GM18517 (cell line): ENCODE measurements at regions not wholly inside any gene's neighbourhood (a gene's known extent, or its start where the extent isn't known, plus 50 kb on each side); places are given as distances from the start of the nearest gene placed in this dataset.

ENCODE experiments used
- ATAC-seq: cut with Tn5 transposase; IDR thresholded peaks from one replicate; pipeline ENCODE4 v1.9.1; 2021; ENCODE audit warnings: mild to moderate bottlenecking, moderate library complexity; ENCODE audit not compliant: unreplicated experiment

GRCh38 chr13:84528408-84529070, 646.3 kb upstream of the SLITRK1 start:
- ATAC-seq = no peak

- no peak for ATAC-seq
Measured at GRCh38 chr13:84525865-84526264, 643.6 kb upstream of the SLITRK1 start.

GRCh38 chr13:84524586-84524985, 642.3 kb upstream of the SLITRK1 start:
- ATAC-seq = no peak

GRCh38 chr13:84500016-84500415, 617.7 kb upstream of the SLITRK1 start:
- ATAC-seq = no peak

DNA sequence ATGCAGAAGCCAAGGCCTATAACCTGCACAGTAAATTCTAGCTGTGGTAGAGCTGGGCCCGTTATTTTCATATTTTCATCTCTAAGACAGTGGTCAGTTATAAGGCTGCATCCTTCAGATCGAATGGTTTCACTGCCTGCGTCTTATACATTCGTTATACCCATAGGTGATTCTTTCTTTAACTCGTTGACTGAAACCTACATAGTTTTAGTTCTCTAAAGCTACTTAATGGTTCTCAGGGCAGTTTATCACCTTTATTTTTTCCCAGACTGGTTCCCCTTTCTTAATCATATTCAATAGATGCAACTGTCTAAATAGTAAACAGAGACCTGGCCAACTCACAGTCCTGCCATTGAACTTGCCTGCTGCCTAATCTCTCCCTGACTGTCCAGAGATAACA, 615.3 kb upstream of the SLITRK1 start:
- ATAC-seq = no peak

GRCh38 chr13:84491952-84492351, 609.7 kb upstream of the SLITRK1 start:
- no peak for ATAC-seq

- ATAC-seq = no peak
Measured at GRCh38 chr13:84487752-84488151, 605.5 kb upstream of the SLITRK1 start.

- no peak for ATAC-seq
Measured at GRCh38 chr13:84481958-84482357, 599.7 kb upstream of the SLITRK1 start.

DNA sequence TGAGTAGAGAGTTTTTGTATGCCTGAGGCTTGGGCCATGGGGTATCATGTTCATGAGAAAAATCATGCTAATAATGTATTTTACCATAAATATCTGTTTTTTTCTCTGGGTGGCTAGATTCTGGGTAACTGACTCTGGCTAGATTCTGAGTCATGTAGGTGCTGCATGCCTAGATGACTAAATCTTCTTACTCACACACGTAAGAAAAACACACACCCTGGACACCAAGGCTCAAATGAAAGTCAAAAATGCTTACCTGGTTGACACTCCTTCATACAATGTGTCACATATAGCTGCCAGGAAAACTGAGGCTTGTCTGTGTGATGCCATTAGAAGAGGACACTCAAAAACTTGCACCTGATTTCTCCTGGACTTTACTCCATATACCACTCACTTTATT, 597.4 kb upstream of the SLITRK1 start:
- no peak for ATAC-seq

DNA sequence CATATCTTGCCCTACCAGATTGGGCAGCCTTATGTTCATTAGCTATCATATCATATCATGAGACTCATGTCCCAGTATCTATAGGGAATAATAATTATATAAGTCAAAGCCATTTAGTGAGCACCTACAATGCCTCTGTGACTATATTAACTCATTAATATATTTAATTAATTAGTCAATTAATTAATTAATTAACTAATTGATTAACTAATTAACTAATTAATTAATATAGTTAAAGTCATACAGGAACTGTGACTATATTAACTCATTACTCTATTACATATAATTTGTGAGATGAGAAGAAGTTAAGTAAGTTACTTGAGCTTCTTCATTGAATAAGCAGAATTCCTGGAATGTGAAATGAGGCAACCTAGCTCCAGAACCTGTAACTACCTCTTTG, 588.3 kb upstream of the SLITRK1 start:
- no peak for ATAC-seq

DNA sequence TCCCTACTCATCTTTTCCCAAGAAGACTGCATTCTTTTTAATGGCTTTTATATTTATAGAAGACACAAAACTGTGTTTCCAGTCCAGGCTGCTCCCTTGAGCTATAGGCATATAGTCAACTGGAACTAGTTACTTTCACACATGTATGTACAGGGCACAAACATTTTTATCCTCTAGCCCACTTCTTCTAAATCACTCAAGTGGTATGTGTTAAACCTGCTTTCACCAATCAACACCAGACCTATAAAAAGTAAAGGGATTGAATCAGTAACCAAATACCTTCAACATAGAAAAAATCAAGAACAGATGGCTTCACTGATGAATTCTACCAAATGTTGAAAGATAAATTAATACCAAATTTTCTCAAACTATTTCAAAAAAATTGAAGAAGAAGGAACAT, 584.2 kb upstream of the SLITRK1 start:
- ATAC-seq = no peak

- no peak for ATAC-seq
Measured at GRCh38 chr13:84460989-84461388, 578.7 kb upstream of the SLITRK1 start.

DNA sequence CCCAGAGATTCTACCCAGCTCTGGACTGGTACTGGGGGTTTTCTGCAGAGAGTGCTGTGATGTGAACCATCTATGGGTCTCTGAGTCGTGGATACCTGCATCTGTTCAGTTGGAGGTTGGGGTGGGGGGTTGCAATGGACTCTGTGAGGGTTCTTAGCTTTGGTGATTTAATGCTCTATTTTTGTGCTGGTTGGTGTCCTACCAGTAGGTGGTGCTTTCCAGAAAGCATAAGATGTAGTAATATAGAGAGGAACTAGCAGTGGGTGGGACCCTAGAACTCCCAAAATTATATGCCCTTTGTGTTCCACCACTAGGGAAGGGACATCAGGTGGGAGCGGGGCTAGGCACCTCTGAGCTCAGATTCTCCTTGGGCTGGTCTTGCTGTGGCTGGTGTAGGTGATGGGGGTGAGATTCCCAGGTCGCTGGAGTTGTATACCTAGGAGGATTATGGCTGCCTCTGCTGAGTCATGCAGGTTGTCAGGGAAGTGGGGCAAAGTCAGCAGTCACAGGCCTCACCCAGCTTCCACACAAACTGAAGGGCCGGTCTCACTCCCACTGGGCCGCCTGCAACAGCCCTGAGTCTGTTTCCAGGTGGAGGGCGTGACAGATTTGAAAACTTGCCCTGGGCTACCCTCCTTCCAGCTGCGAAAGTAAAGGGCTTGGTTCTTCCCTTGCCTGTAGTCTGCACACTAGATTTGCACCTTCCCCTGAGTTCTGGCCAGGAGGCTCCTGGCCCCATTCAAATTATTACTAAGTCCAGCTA, 573.0 kb upstream of the SLITRK1 start:
- ATAC-seq = no peak

DNA sequence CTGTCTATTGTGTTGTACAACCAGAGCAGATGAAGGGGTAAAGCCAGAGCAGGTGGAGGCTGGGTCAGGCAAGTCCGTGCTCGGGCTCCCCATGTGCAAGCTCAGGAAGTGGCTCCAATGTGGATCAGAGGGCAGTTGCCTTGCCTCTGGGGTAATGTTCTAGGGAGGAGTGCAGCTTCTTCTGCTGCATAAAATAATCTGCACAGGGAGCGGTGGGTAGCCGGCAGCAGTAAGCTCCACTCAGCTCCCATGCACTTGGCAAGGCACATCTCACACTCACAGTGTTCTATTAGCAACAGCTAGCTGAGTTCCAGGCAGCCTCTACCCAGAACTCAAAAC, 565.3 kb upstream of the SLITRK1 start:
- ATAC-seq = no peak

- ATAC-seq = no peak
Measured at GRCh38 chr13:84446972-84447639, 564.8 kb upstream of the SLITRK1 start.

DNA sequence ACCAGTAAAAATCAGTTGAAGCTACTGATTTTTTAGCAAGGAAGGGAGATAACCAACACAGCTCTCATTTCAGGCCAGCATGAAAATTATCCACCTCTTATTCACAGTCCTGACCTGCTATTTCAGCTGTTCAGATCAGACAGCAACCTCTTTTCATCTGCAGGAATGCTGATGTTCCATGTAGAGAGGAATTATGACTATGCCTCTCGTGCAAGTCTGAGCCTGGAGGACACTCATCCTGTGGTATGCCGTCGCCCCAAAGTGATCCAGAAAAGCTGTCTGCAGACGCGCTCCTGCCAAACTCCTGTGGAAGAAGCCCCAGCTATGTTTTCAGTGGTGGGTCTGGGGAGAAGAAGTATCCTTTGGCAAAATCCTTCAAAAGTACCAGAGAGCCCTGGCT, 563.5 kb upstream of the SLITRK1 start:
- no peak for ATAC-seq

DNA sequence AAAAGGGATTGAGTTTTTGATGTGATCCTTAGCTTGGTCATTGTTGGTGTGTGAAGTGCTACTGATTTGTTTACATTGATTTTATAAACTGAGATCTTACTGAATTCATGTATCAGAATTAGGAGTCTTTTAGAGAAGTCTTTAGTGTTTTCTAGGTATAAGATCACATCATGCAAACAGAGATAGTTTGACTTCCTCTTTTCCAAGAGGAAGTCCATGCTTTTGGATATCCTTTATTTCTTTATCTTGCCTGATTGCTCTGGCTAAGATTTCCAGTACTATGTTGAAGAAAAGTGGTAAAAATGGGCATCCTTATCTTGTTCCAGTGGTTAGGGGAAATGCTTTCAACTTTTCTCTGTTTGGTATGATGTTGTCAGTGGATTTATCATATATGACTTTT, 561.2 kb upstream of the SLITRK1 start:
- ATAC-seq = no peak

- ATAC-seq = no peak
Measured at GRCh38 chr13:84439108-84439507, 556.8 kb upstream of the SLITRK1 start.

GRCh38 chr13:84433024-84433423, 550.8 kb upstream of the SLITRK1 start:
- ATAC-seq = no peak

- no peak for ATAC-seq
Measured at GRCh38 chr13:84431646-84432045, 549.4 kb upstream of the SLITRK1 start.

GRCh38 chr13:84430446-84430845, 548.2 kb upstream of the SLITRK1 start:
- no peak for ATAC-seq

GRCh38 chr13:84430015-84430414, 547.7 kb upstream of the SLITRK1 start:
- ATAC-seq = no peak
